ENCODE measurements at regions not wholly inside any gene's neighbourhood (a gene's known extent, or its start where the extent isn't known, plus 50 kb on each side); places are given as distances from the start of the nearest gene placed in this dataset.
"Not testable (repeated sequence)": the region's sequence is repeated elsewhere in the genome, so short reads cannot be mapped to it uniquely, and the experiment has no call there.

GRCh38 chr3:3433711-3434110, 254.2 kb upstream of the CRBN start:
- intact Hi-C loops (cut with micrococcal nuclease; ENCODE audit: unreplicated experiment), result no loop called here
- Histone ChIP-seq H3K9me3 (ENCODE audit: low read depth, low read length, poor library complexity, severe bottlenecking) (no peaks in the 10 kb centered on the region), H3K4me3 (ENCODE audit: low read depth, low read length, poor library complexity, severe bottlenecking) (no peak overlapping the region), H3K36me3 (ENCODE audit: insufficient read depth, low read length, poor library complexity, severe bottlenecking) (no peaks in the 10 kb centered on the region), H3K27me3 (replicated peaks; ENCODE audit: insufficient read depth, low read depth, low read length, poor library complexity) (no peaks in the 10 kb centered on the region), H3K27ac (ENCODE audit: low read depth, low read length, poor library complexity, severe bottlenecking) (no peak overlapping the region), H3K4me1 (ENCODE audit: insufficient read depth, low read length, poor library complexity, severe bottlenecking) (no peaks in the 10 kb centered on the region)
- POLR2A ChIA-PET (ENCODE audit: low non-redundant PET), result no interaction called here
- no TSS peak for BruUV-seq (replicated peaks)
- no peak for DNase-seq (ENCODE audit: low spot score)
- CTCF ChIA-PET, result no interaction called here
- TF ChIP-seq CTCF (conservative IDR thresholded peaks at IDR 0.05; ENCODE audit: low read depth, low read length) (no peak), EZH2 (IDR thresholded peaks at IDR 0.05; ENCODE audit: borderline replicate concordance, low read depth, low read length, poor library complexity, severe bottlenecking) (no peak)

- H3K27ac ChIP-seq (ENCODE audit: low read depth, low read length, poor library complexity, severe bottlenecking), result no peak overlapping the region
- intact Hi-C loops (cut with micrococcal nuclease; ENCODE audit: unreplicated experiment), result no loop called here
- ChIA-PET CTCF (no interaction called here), POLR2A (ENCODE audit: low non-redundant PET) (no interaction called here)
- H3K4me1 ChIP-seq (ENCODE audit: insufficient read depth, low read length, poor library complexity, severe bottlenecking), result no peaks in the 10 kb centered on the region
- H3K9me3 ChIP-seq (ENCODE audit: low read depth, low read length, poor library complexity, severe bottlenecking), result peaks cover 4% of the 10 kb centered on the region
- no peak overlapping the region for H3K4me3 ChIP-seq (ENCODE audit: low read depth, low read length, poor library complexity, severe bottlenecking)
- no peak for DNase-seq (ENCODE audit: low spot score)
- TF ChIP-seq EZH2 (IDR thresholded peaks at IDR 0.05; ENCODE audit: borderline replicate concordance, low read depth, low read length, poor library complexity, severe bottlenecking) (no peak), CTCF (conservative IDR thresholded peaks at IDR 0.05; ENCODE audit: low read depth, low read length) (no peak)
- no peaks in the 10 kb centered on the region for H3K27me3 ChIP-seq (replicated peaks; ENCODE audit: insufficient read depth, low read depth, low read length, poor library complexity)
- no TSS peak for BruUV-seq (replicated peaks)
- no peaks in the 10 kb centered on the region for H3K36me3 ChIP-seq (ENCODE audit: insufficient read depth, low read length, poor library complexity, severe bottlenecking)
Measured at GRCh38 chr3:3429841-3430240, 250.3 kb upstream of the CRBN start.

GRCh38 chr3:3407707-3408106, 228.2 kb upstream of the CRBN start:
- H3K27ac ChIP-seq (ENCODE audit: low read depth, low read length, poor library complexity, severe bottlenecking); CTCF ChIA-PET; H3K36me3 ChIP-seq (ENCODE audit: insufficient read depth, low read length, poor library complexity, severe bottlenecking); intact Hi-C loops (cut with micrococcal nuclease; ENCODE audit: unreplicated experiment); H3K4me1 ChIP-seq (ENCODE audit: insufficient read depth, low read length, poor library complexity, severe bottlenecking); H3K4me3 ChIP-seq (ENCODE audit: low read depth, low read length, poor library complexity, severe bottlenecking); POLR2A ChIA-PET (ENCODE audit: low non-redundant PET); DNase-seq (ENCODE audit: low spot score); H3K9me3 ChIP-seq (ENCODE audit: low read depth, low read length, poor library complexity, severe bottlenecking); BruUV-seq (replicated peaks); H3K27me3 ChIP-seq (replicated peaks; ENCODE audit: insufficient read depth, low read depth, low read length, poor library complexity): not testable (repeated sequence)

- DNase-seq (ENCODE audit: low spot score), result no peak
- intact Hi-C loops (cut with micrococcal nuclease; ENCODE audit: unreplicated experiment), result no loop called here
Measured at GRCh38 chr3:3405131-3405530, 225.6 kb upstream of the CRBN start.

More at GRCh38 chr3:3405131-3405530, 225.6 kb upstream of the CRBN start:
- no peaks in the 10 kb centered on the region for H3K4me1 ChIP-seq (ENCODE audit: insufficient read depth, low read length, poor library complexity, severe bottlenecking)
- ChIA-PET CTCF (no interaction called here), POLR2A (ENCODE audit: low non-redundant PET) (no interaction called here)
- no peak overlapping the region for H3K4me3 ChIP-seq (ENCODE audit: low read depth, low read length, poor library complexity, severe bottlenecking)
- no peak for TF ChIP-seq EZH2 (IDR thresholded peaks at IDR 0.05; ENCODE audit: borderline replicate concordance, low read depth, low read length, poor library complexity, severe bottlenecking)
- no peak overlapping the region for H3K27ac ChIP-seq (ENCODE audit: low read depth, low read length, poor library complexity, severe bottlenecking)
- H3K9me3 ChIP-seq (ENCODE audit: low read depth, low read length, poor library complexity, severe bottlenecking), result peaks cover 9% of the 10 kb centered on the region
- no TSS peak for BruUV-seq (replicated peaks)
- no peaks in the 10 kb centered on the region for H3K27me3 ChIP-seq (replicated peaks; ENCODE audit: insufficient read depth, low read depth, low read length, poor library complexity)
- H3K36me3 ChIP-seq (ENCODE audit: insufficient read depth, low read length, poor library complexity, severe bottlenecking), result no peaks in the 10 kb centered on the region

Data from A673 (cell line).